Mesenchymal stem cell (in vitro differentiated cells and primary cell): ENCODE measurements at regions not wholly inside any gene's neighbourhood (a gene's known extent, or its start where the extent isn't known, plus 50 kb on each side); places are given as distances from the start of the nearest gene placed in this dataset.

Experiments used
- DNase-seq: peaks from one replicate; pipeline ENCODE4 v3.0.0-alpha.2; 2013
- H2AFZ ChIP-seq: one replicate; pipeline ENCODE4 v1.6.1; 2013; ENCODE audit warnings: low read depth, mild to moderate bottlenecking, control low read depth, inconsistent platforms, low read length, moderate library complexity
- H2AK5ac ChIP-seq: 2 replicates; pipeline ENCODE4 v1.6.1; 2013; ENCODE audit warnings: low read length, moderate library complexity, mild to moderate bottlenecking, inconsistent platforms; ENCODE audit not compliant: severe bottlenecking
- H2BK120ac ChIP-seq: one replicate; pipeline ENCODE4 v1.6.1; 2013; ENCODE audit warnings: low read depth, mild to moderate bottlenecking, inconsistent platforms, low read length, moderate library complexity
- H2BK12ac ChIP-seq, 2 experiments: one replicate each; pipeline ENCODE4 v1.6.1; 2013; ENCODE audit warnings: inconsistent platforms in 2 of 2, low read length in 2 of 2, mild to moderate bottlenecking in 2 of 2, moderate library complexity in 2 of 2, control low read depth in 1 of 2
- H2BK15ac ChIP-seq: one replicate; pipeline ENCODE4 v1.6.1; 2013; ENCODE audit warnings: mild to moderate bottlenecking, low read depth, inconsistent platforms; ENCODE audit not compliant: poor library complexity, severe bottlenecking
- H2BK5ac ChIP-seq: 2 replicates; pipeline ENCODE4 v1.6.1; 2013; ENCODE audit warnings: low read depth, mild to moderate bottlenecking, low read length, control low read depth, inconsistent platforms; ENCODE audit not compliant: poor library complexity, severe bottlenecking
- H3K14ac ChIP-seq, 2 experiments: one replicate each; pipeline ENCODE4 v1.6.1; 2013; ENCODE audit warnings: inconsistent platforms in 2 of 2, low read length in 2 of 2, control low read depth in 1 of 2, mild to moderate bottlenecking in 1 of 2, moderate library complexity in 1 of 2
- H3K18ac ChIP-seq, 2 experiments: one replicate each; pipeline ENCODE4 v1.6.1; 2013; ENCODE audit warnings: inconsistent platforms in 2 of 2, low read length in 2 of 2, control low read depth in 1 of 2, low read depth in 1 of 2, mild to moderate bottlenecking in 1 of 2
- H3K23ac ChIP-seq, 2 experiments: one replicate each; pipeline ENCODE4 v1.6.1; 2013; ENCODE audit warnings: inconsistent platforms in 2 of 2, low read length in 2 of 2, mild to moderate bottlenecking in 2 of 2, moderate library complexity in 2 of 2, control low read depth in 1 of 2
- H3K27ac ChIP-seq: 2 replicates; pipeline ENCODE4 v1.5.1; 2013; ENCODE audit warnings: mild to moderate bottlenecking, moderate library complexity, low read length, control low read depth, inconsistent platforms; ENCODE audit not compliant: poor library complexity, severe bottlenecking
- H3K27me3 ChIP-seq, 2 experiments: 2 replicates each; pipeline versions ENCODE4 v1.6.1 to v1.7.0; 2013; ENCODE audit warnings: low read length in 2 of 2, mild to moderate bottlenecking in 2 of 2, moderate library complexity in 2 of 2, control low read depth in 1 of 2, inconsistent platforms in 1 of 2; ENCODE audit not compliant: control insufficient read depth in 1 of 2, insufficient read depth in 1 of 2
- H3K36me3 ChIP-seq, 2 experiments: 2 replicates each; pipeline versions ENCODE4 v1.6.1 to v1.7.0; 2013; ENCODE audit warnings: low read length in 2 of 2, control low read depth in 1 of 2, inconsistent platforms in 1 of 2, low read depth in 1 of 2, mild to moderate bottlenecking in 1 of 2; ENCODE audit not compliant: insufficient read depth in 2 of 2, control insufficient read depth in 1 of 2
- H3K4ac ChIP-seq, 2 experiments: one replicate each; pipeline ENCODE4 v1.6.1; 2013; ENCODE audit warnings: inconsistent platforms in 2 of 2, low read length in 2 of 2, mild to moderate bottlenecking in 2 of 2, moderate library complexity in 2 of 2, control low read depth in 1 of 2, low read depth in 1 of 2
- H3K4me1 ChIP-seq: 2 replicates; pipeline ENCODE4 v1.6.1; 2013; ENCODE audit warnings: low read depth, low read length, control low read depth; ENCODE audit not compliant: control insufficient read depth, insufficient read depth
- H3K4me2 ChIP-seq: 2 replicates; pipeline ENCODE4 v1.6.1; 2013; ENCODE audit warnings: low read length, mild to moderate bottlenecking, inconsistent platforms; ENCODE audit not compliant: poor library complexity, severe bottlenecking
- H3K4me3 ChIP-seq, 2 experiments: 2 replicates each; pipeline versions ENCODE4 v1.5.1 to v1.7.0; 2013; ENCODE audit warnings: low read length in 2 of 2, mild to moderate bottlenecking in 2 of 2, control low read depth in 1 of 2, low read depth in 1 of 2; ENCODE audit not compliant: insufficient read depth in 1 of 2
- H3K79me1 ChIP-seq: replicated peaks from 2 replicates; pipeline ENCODE4 v1.6.1; 2013; ENCODE audit warnings: mild to moderate bottlenecking, control low read depth, low read length, inconsistent platforms; ENCODE audit not compliant: poor library complexity, severe bottlenecking
- H3K9ac ChIP-seq: 2 replicates; pipeline ENCODE4 v1.7.0; 2013; ENCODE audit warnings: mild to moderate bottlenecking, low read length, moderate library complexity
- H3K9me3 ChIP-seq: 2 replicates; pipeline ENCODE4 v1.7.0; 2013; ENCODE audit warnings: mild to moderate bottlenecking, low read length; ENCODE audit not compliant: control insufficient read depth
- H4K8ac ChIP-seq: one replicate; pipeline ENCODE4 v1.6.1; 2013; ENCODE audit warnings: inconsistent platforms, mild to moderate bottlenecking, low read length, moderate library complexity
- H4K91ac ChIP-seq: one replicate; pipeline ENCODE4 v1.6.1; 2013; ENCODE audit warnings: mild to moderate bottlenecking, low read length, inconsistent platforms
- WGBS: methylation state at CpG from one replicate; pipeline ENCODE4 v1.1.7; 2013; ENCODE audit warnings: mixed read lengths; 5-methylcytosine and 5-hydroxymethylcytosine counted together

DNA sequence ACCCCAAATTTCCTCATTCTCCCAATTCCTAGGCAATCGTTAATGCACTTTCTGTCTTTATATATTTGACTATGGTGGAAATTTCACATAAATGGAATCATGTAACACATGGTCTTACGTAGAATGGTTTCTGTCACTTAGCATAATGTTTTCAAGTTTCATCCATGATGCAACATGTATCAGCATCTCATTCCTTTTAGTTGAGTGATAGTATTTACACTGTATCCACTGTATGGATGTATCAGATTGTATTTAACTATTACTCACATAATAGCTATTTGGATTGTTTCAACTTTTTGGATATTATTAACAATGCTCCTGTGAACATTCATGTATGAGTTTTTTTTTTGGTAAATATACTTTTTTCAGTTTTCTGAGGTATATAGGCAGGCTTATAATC lies 982.3 kb upstream of the DDX18 start:
- no peak overlapping the region for H2AK5ac ChIP-seq
- H3K4me1 ChIP-seq: no peaks in the 10 kb centered on the region
- H2BK15ac ChIP-seq: no peak overlapping the region
- H2BK5ac ChIP-seq: no peak overlapping the region
- H2BK120ac ChIP-seq: no peak overlapping the region
- no peak for DNase-seq
- H3K9ac ChIP-seq: no peak overlapping the region
- H3K18ac ChIP-seq: no peak overlapping the region
- H3K23ac ChIP-seq: no peak overlapping the region
- no peak overlapping the region for H4K91ac ChIP-seq
- H3K27me3 ChIP-seq: no peaks in the 10 kb centered on the region
- H4K8ac ChIP-seq: no peak overlapping the region
- H3K27ac ChIP-seq: no peak overlapping the region
- no peaks in the 10 kb centered on the region for H3K79me1 ChIP-seq
- no peak overlapping the region for H3K4ac ChIP-seq
- no peak overlapping the region for H3K4me3 ChIP-seq
- H3K9me3 ChIP-seq: peaks cover 30% of the 10 kb centered on the region
- WGBS: no CpG with 5 or more reads among the region's 2 CpGs
- no peak overlapping the region for H2AFZ ChIP-seq
- H3K4me2 ChIP-seq: no peak overlapping the region
- no peak overlapping the region for H3K14ac ChIP-seq
- no peak overlapping the region for H2BK12ac ChIP-seq
- no peaks in the 10 kb centered on the region for H3K36me3 ChIP-seq

DNA sequence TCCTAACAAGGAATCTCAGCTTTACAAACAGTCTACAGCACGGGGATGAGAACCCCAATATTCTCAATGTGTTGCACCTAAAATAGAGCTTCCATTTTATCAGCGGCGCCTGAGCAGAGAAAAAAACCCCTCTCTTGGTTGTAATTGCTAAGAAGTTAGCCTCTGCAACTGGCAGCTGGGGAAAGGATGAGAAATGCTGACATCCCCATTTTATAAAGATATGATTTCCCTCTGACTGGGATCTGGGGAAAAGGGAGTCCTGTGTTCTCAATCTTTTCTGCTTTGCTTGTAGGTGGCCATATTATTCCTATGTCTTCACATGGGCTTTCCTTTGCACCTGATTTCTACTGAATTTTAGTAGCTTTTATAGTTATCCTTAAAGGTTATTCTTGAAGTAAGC lies 981.4 kb upstream of the DDX18 start:
- Histone ChIP-seq H3K4me2 (no peak overlapping the region), H3K36me3 (no peaks in the 10 kb centered on the region), H2BK15ac (no peak overlapping the region), H2BK5ac (no peak overlapping the region), H2AK5ac (no peak overlapping the region), H3K18ac (no peak overlapping the region), H3K9me3 (peaks cover 30% of the 10 kb centered on the region), H4K91ac (no peak overlapping the region), H3K9ac (no peak overlapping the region), H3K4me1 (no peaks in the 10 kb centered on the region), H3K79me1 (no peaks in the 10 kb centered on the region), H2BK12ac (no peak overlapping the region), H2BK120ac (no peak overlapping the region), H4K8ac (no peak overlapping the region), H3K4ac (no peak overlapping the region), H3K27ac (no peak overlapping the region), H3K23ac (no peak overlapping the region), H2AFZ (no peak overlapping the region), H3K27me3 (no peaks in the 10 kb centered on the region), H3K4me3 (no peak overlapping the region), H3K14ac (no peak overlapping the region)
- WGBS: 100% methylated on average over 2 of the region's 3 CpGs
- no peak for DNase-seq

DNA sequence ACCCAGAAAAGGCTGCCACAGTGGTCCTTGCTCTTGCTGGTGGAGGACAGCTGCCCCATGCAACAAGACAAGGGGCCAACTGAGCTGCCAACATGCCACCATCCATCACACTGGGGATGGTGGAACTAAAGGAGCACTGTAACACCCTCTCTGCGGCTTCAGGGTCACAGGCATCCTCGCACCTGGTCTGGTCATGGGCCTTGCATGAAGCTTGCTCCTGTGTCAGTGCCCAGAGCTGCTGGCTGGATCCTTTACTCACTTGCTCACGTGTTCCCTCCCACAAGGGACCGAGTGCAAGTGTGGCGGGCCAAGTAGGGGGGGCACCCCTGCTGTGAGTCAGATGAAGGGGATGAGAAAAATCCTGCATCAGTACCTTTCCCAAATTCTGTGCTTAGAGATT lies 972.3 kb upstream of the DDX18 start:
- Histone ChIP-seq H2BK120ac (no peak overlapping the region), H2AK5ac (no peak overlapping the region), H3K27ac (no peak overlapping the region), H3K27me3 (no peaks in the 10 kb centered on the region), H4K8ac (no peak overlapping the region), H2BK15ac (no peak overlapping the region), H3K14ac (no peak overlapping the region), H3K23ac (no peak overlapping the region), H2BK5ac (no peak overlapping the region), H3K79me1 (no peaks in the 10 kb centered on the region), H3K9me3 (peaks cover 15% of the 10 kb centered on the region), H2BK12ac (no peak overlapping the region), H2AFZ (no peak overlapping the region), H3K9ac (no peak overlapping the region), H3K18ac (no peak overlapping the region), H3K4me1 (peaks cover 1% of the 10 kb centered on the region), H4K91ac (no peak overlapping the region), H3K4me3 (no peak overlapping the region), H3K4ac (no peak overlapping the region), H3K36me3 (no peaks in the 10 kb centered on the region), H3K4me2 (no peak overlapping the region)
- no peak for DNase-seq
- 69% methylated on average over 3 of the region's 5 CpGs for WGBS

DNA sequence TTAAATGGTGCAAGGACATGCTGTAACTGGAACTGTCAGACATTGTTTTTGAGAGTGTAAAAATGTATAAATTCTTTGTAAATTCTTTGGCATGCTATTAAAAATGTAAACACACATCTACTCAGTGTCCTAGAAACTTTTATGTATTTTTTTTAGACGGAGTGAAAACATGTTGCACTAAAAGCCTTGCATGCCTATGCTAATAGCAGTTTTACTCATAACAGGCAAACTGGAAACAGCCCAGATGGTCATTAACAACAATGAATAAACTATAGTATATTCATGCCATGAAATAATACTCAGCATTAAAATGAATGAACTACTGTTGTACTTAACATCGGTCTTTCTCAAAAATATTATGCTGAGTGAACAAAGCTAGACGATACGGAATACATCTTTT lies 954.8 kb upstream of the DDX18 start:
- no peak overlapping the region for H2BK12ac ChIP-seq
- H3K27ac ChIP-seq: no peak overlapping the region
- no peak overlapping the region for H3K4me3 ChIP-seq
- no peak overlapping the region for H2BK15ac ChIP-seq
- H3K79me1 ChIP-seq: no peaks in the 10 kb centered on the region
- no peak overlapping the region for H2AK5ac ChIP-seq
- H3K9me3 ChIP-seq: peaks cover 26% of the 10 kb centered on the region
- no peak overlapping the region for H2BK120ac ChIP-seq
- WGBS: 33% methylated on average over 1 of the region's 4 CpGs
- no peak overlapping the region for H4K8ac ChIP-seq
- H3K23ac ChIP-seq: no peak overlapping the region
- H4K91ac ChIP-seq: no peak overlapping the region
- H3K9ac ChIP-seq: no peak overlapping the region
- no peak overlapping the region for H3K4ac ChIP-seq
- H2BK5ac ChIP-seq: no peak overlapping the region
- H3K36me3 ChIP-seq: no peaks in the 10 kb centered on the region
- no peak for DNase-seq
- no peaks in the 10 kb centered on the region for H3K4me1 ChIP-seq
- H3K14ac ChIP-seq: no peak overlapping the region
- no peak overlapping the region for H3K18ac ChIP-seq
- H3K4me2 ChIP-seq: no peak overlapping the region
- H3K27me3 ChIP-seq: no peaks in the 10 kb centered on the region
- H2AFZ ChIP-seq: no peak overlapping the region
